PC-3 (cell line): ENCODE measurements at regions not wholly inside any gene's neighbourhood (a gene's known extent, or its start where the extent isn't known, plus 50 kb on each side); places are given as distances from the start of the nearest gene placed in this dataset.
A peak's percentile ranks its signal among the peaks of the same experiment; 100 is the strongest.

ENCODE experiments used
- ATAC-seq: fragments of 200-7000 bp; cut with Tn5 transposase; 2 replicates; pipeline ENCODE4 v1.9.1; 2020; ENCODE audit warnings: mild to moderate bottlenecking, moderate library complexity
- BruUV-seq: library from RNA; stranded (reverse); fragments of 400-500 nt; replicated peaks from 2 replicates; lab custom pipeline; 2021; lab: Mats Ljungman, UMichigan
- CTCF ChIA-PET: fragments of 300-600 bp; sonication (Branson Sonifier 250); formaldehyde crosslinking; loops from one replicate; lab custom pipeline; 2022; ENCODE audit warnings: antibody characterized with exemption; lab: Charles Lee
- POLR2A ChIA-PET: fragments of 300-600 bp; sonication (Branson Sonifier 250); formaldehyde crosslinking; loops from one replicate; lab custom pipeline; 2022; ENCODE audit warnings: antibody characterized with exemption; ENCODE audit not compliant: unreplicated experiment; lab: Charles Lee
- DNase-seq: peaks from one replicate; pipeline ENCODE4 v3.0.0-alpha.2; 2015
- H2AFZ ChIP-seq: fragments of 300-600 bp; sonication (generic); 2 replicates; pipeline ENCODE4 v1.6.0; 2016; ENCODE audit warnings: antibody characterized with exemption, low read length
- H3F3A ChIP-seq: fragments of 300-600 bp; sonication (generic); one replicate; pipeline ENCODE4 v1.6.0; 2017; ENCODE audit warnings: antibody characterized with exemption, low read length, control low read depth, mild to moderate bottlenecking; ENCODE audit not compliant: unreplicated experiment
- H3K27ac ChIP-seq: fragments of 300-600 bp; sonication (generic); 2 replicates; pipeline ENCODE4 v1.5.1; 2016; ENCODE audit warnings: mild to moderate bottlenecking, low read length
- H3K27me3 ChIP-seq: fragments of 300-600 bp; sonication (generic); 2 replicates; pipeline ENCODE4 v1.6.1; 2016; ENCODE audit warnings: low read length, mixed read lengths
- H3K36me3 ChIP-seq: fragments of 300-600 bp; sonication (generic); 2 replicates; pipeline ENCODE4 v1.6.1; 2016; ENCODE audit warnings: low read depth, mixed run types, low read length, mixed read lengths
- H3K4me1 ChIP-seq: fragments of 300-600 bp; sonication (generic); 2 replicates; pipeline ENCODE4 v1.5.1; 2016; ENCODE audit warnings: low read length; ENCODE audit not compliant: insufficient read depth
- H3K4me2 ChIP-seq: fragments of 300-600 bp; sonication (generic); 2 replicates; pipeline ENCODE4 v1.6.0; 2016; ENCODE audit warnings: low read length
- H3K4me3 ChIP-seq: fragments of 300-600 bp; sonication (generic); 2 replicates; pipeline ENCODE4 v1.5.1; 2016; ENCODE audit warnings: mild to moderate bottlenecking, low read length, mixed read lengths
- H3K79me2 ChIP-seq: fragments of 300-600 bp; sonication (generic); 2 replicates; pipeline ENCODE4 v1.6.1; 2017; ENCODE audit warnings: low read length, mixed read lengths
- H3K9ac ChIP-seq: fragments of 300-600 bp; sonication (generic); 2 replicates; pipeline ENCODE4 v1.6.0; 2016; ENCODE audit warnings: mild to moderate bottlenecking, low read length
- H3K9me2 ChIP-seq: fragments of 300-600 bp; sonication (generic); replicated peaks from 2 replicates; pipeline ENCODE4 v1.6.1; 2016; ENCODE audit warnings: mixed run types, low read length, mixed read lengths
- H3K9me3 ChIP-seq: fragments of 300-600 bp; sonication (generic); 2 replicates; pipeline ENCODE4 v1.6.1; 2016; ENCODE audit warnings: low read length, mixed read lengths
- H4K20me1 ChIP-seq: fragments of 300-600 bp; sonication (generic); 2 replicates; pipeline ENCODE4 v1.6.1; 2016; ENCODE audit warnings: low read length, mixed read lengths
- EZH2 ChIP-seq: fragments of 300-600 bp; sonication (generic); IDR thresholded peaks from one replicate; pipeline ENCODE4 v1.6.1; 2017; ENCODE audit warnings: antibody characterized with exemption, mild to moderate bottlenecking, low read length; ENCODE audit not compliant: unreplicated experiment
- EZH2phosphoT487 ChIP-seq: fragments of 300-600 bp; sonication (generic); IDR thresholded peaks from 2 replicates; pipeline ENCODE4 v1.6.1; 2018; ENCODE audit warnings: mild to moderate bottlenecking, antibody characterized with exemption, low read length, borderline replicate concordance
- intact Hi-C: fragments of 100-400 bp; cut with micrococcal nuclease; formaldehyde crosslinking; loops from 2 replicates; pipeline ENCODE4 v1.9.0; 2023
- TF ChIP-seq, protein P1 (sequence below): fragments of 300-600 bp; sonication (generic); conservative IDR thresholded peaks from 2 replicates; pipeline ENCODE4 v1.5.1; 2017; ENCODE audit warnings: antibody characterized with exemption, low read depth, mild to moderate bottlenecking, low read length

DNA sequence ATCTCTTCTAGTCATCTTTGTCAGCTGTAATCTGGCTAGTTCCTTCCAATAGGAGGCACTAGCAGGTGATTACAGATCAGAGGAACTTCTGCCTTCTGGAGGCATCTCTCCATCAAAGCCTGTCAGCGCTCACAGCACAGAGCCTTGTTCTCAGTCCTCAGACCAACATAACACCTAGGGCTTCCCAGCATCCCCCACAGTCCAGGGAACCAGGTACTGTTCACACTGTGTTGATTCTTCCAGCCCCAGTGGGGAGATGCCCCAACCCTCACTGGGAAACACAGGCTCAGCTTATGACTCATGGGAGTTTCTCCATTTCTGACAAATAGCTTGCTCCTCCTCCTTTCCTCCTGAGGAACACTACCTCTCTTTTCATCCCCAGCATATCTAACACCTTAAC is 601.7 kb downstream of the CBLN2 start:
- H3K4me3 ChIP-seq = no peak overlapping the region
- ATAC-seq (no peak), DNase-seq (no peak)
- no TSS peak for BruUV-seq
- intact Hi-C loops = no loop called here
- H3K36me3 ChIP-seq = no peaks in the 10 kb centered on the region
- H3K27ac ChIP-seq = no peak overlapping the region
- no peaks in the 10 kb centered on the region for H3F3A ChIP-seq
- no peaks in the 10 kb centered on the region for H3K9me3 ChIP-seq
- no peaks in the 10 kb centered on the region for H4K20me1 ChIP-seq
- H3K79me2 ChIP-seq = no peaks in the 10 kb centered on the region
- H2AFZ ChIP-seq = no peak overlapping the region
- H3K9me2 ChIP-seq = no peaks in the 10 kb centered on the region
- ChIA-PET POLR2A (no interaction called here), CTCF (no interaction called here)
- no peak overlapping the region for H3K9ac ChIP-seq
- H3K4me2 ChIP-seq = no peak overlapping the region
- H3K27me3 ChIP-seq = no peaks in the 10 kb centered on the region
- no peaks in the 10 kb centered on the region for H3K4me1 ChIP-seq
- TF ChIP-seq EZH2 (no peak), EZH2phosphoT487 (no peak)
- TF ChIP-seq, protein P1, sequence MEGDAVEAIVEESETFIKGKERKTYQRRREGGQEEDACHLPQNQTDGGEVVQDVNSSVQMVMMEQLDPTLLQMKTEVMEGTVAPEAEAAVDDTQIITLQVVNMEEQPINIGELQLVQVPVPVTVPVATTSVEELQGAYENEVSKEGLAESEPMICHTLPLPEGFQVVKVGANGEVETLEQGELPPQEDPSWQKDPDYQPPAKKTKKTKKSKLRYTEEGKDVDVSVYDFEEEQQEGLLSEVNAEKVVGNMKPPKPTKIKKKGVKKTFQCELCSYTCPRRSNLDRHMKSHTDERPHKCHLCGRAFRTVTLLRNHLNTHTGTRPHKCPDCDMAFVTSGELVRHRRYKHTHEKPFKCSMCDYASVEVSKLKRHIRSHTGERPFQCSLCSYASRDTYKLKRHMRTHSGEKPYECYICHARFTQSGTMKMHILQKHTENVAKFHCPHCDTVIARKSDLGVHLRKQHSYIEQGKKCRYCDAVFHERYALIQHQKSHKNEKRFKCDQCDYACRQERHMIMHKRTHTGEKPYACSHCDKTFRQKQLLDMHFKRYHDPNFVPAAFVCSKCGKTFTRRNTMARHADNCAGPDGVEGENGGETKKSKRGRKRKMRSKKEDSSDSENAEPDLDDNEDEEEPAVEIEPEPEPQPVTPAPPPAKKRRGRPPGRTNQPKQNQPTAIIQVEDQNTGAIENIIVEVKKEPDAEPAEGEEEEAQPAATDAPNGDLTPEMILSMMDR = no peak

GRCh38 chr18:71939483-71939882 is 604.7 kb downstream of the CBLN2 start:
- no TSS peak for BruUV-seq

GRCh38 chr18:71936744-71937143 is 607.4 kb downstream of the CBLN2 start:
- no peak overlapping the region for H3K4me3 ChIP-seq
- H3K9me3 ChIP-seq = no peaks in the 10 kb centered on the region
- no peak overlapping the region for H2AFZ ChIP-seq
- POLR2A ChIA-PET = no interaction called here
- H3K9me2 ChIP-seq = no peaks in the 10 kb centered on the region
- no peaks in the 10 kb centered on the region for H3K79me2 ChIP-seq
- H4K20me1 ChIP-seq = no peaks in the 10 kb centered on the region
- H3F3A ChIP-seq = no peaks in the 10 kb centered on the region
- intact Hi-C loops = no loop called here
- H3K9ac ChIP-seq = no peak overlapping the region
- peak; percentile 53 for ATAC-seq
- CTCF ChIA-PET = no interaction called here
- no peak overlapping the region for H3K27ac ChIP-seq
- BruUV-seq = no TSS peak
- no peak for TF ChIP-seq EZH2phosphoT487
- DNase-seq = peak; percentile 32
- no peaks in the 10 kb centered on the region for H3K27me3 ChIP-seq
- H3K4me1 ChIP-seq = peaks cover 9% of the 10 kb centered on the region; the same call in 1 of the 2 replicates
- no peaks in the 10 kb centered on the region for H3K36me3 ChIP-seq
- no peak overlapping the region for H3K4me2 ChIP-seq

More at GRCh38 chr18:71939483-71939882, 604.7 kb downstream of the CBLN2 start:
- no peaks in the 10 kb centered on the region for H3K9me2 ChIP-seq
- TF ChIP-seq EZH2phosphoT487 (no peak), EZH2 (no peak)
- TF ChIP-seq, protein P1 = no peak
- POLR2A ChIA-PET = no interaction called here
- H3K4me1 ChIP-seq = peaks cover 9% of the 10 kb centered on the region; the same call in 1 of the 2 replicates
- H3F3A ChIP-seq = no peaks in the 10 kb centered on the region
- H3K36me3 ChIP-seq = no peaks in the 10 kb centered on the region
- no peaks in the 10 kb centered on the region for H3K27me3 ChIP-seq
- no peak overlapping the region for H3K9ac ChIP-seq
- no peak overlapping the region for H3K4me3 ChIP-seq
- intact Hi-C loops = no loop called here
- H4K20me1 ChIP-seq = no peaks in the 10 kb centered on the region
- DNase-seq (no peak), ATAC-seq (no peak)
- CTCF ChIA-PET = no interaction called here
- no peaks in the 10 kb centered on the region for H3K79me2 ChIP-seq
- H3K4me2 ChIP-seq = no peak overlapping the region
- H3K9me3 ChIP-seq = no peaks in the 10 kb centered on the region
- no peak overlapping the region for H2AFZ ChIP-seq
- H3K27ac ChIP-seq = no peak overlapping the region
